SK-N-SH treated with all-trans-retinoic acid at 6 μM for 48 hours (cell line): ENCODE measurements at regions not wholly inside any gene's neighbourhood (a gene's known extent, or its start where the extent isn't known, plus 50 kb on each side); places are given as distances from the start of the nearest gene placed in this dataset.

ENCODE experiments used
- ATAC-seq: fragments of 200-7000 bp; cut with Tn5 transposase; 3 replicates; pipeline ENCODE4 v1.9.1; 2020; ENCODE audit warnings: mild to moderate bottlenecking, moderate library complexity
- ARNTL ChIP-seq: fragments of 450-650 bp; formaldehyde crosslinking; IDR thresholded peaks from 2 replicates; pipeline ENCODE4 v1.5.0; 2020; ENCODE audit warnings: low read depth, mild to moderate bottlenecking, moderate library complexity, borderline replicate concordance
- BACH2 ChIP-seq: fragments of 250-450 bp; sonication (Bioruptor Pico); IDR thresholded peaks from 2 replicates; pipeline ENCODE4 v1.9.0; 2021; ENCODE audit warnings: mild to moderate bottlenecking, borderline replicate concordance
- CREB5 ChIP-seq: fragments of 250-450 bp; sonication (Bioruptor Pico); IDR thresholded peaks from 2 replicates; pipeline ENCODE4 v1.5.1; 2020; ENCODE audit warnings: low read depth, mild to moderate bottlenecking, moderate library complexity
- CSDC2 ChIP-seq: fragments of 250-450 bp; sonication (Bioruptor Pico); IDR thresholded peaks from 2 replicates; pipeline ENCODE4 v1.5.0; 2020; ENCODE audit warnings: mild to moderate bottlenecking, moderate library complexity
- CSRNP3 ChIP-seq: fragments of 250-450 bp; sonication (Bioruptor Pico); IDR thresholded peaks from 2 replicates; pipeline ENCODE4 v1.5.1; 2021; ENCODE audit warnings: mild to moderate bottlenecking, moderate library complexity
- ESRRG ChIP-seq: fragments of 250-450 bp; sonication (Bioruptor Pico); IDR thresholded peaks from 2 replicates; pipeline ENCODE4 v1.6.1; 2021; ENCODE audit warnings: mild to moderate bottlenecking
- GLIS3 ChIP-seq: fragments of 250-450 bp; sonication (Bioruptor Pico); IDR thresholded peaks from 2 replicates; pipeline ENCODE4 v1.5.0; 2020; ENCODE audit warnings: mild to moderate bottlenecking, moderate library complexity
- ISL1 ChIP-seq: fragments of 250-450 bp; sonication (Bioruptor Pico); IDR thresholded peaks from 2 replicates; pipeline ENCODE4 v2.1.2; 2022; ENCODE audit warnings: mild to moderate bottlenecking, moderate library complexity
- POU6F1 ChIP-seq: fragments of 250-450 bp; sonication (Bioruptor Pico); IDR thresholded peaks from 2 replicates; pipeline ENCODE4 v1.8.0; 2021; ENCODE audit warnings: low read depth, mild to moderate bottlenecking, moderate library complexity, borderline replicate concordance
- PPARA ChIP-seq: fragments of 250-450 bp; sonication (Bioruptor Pico); IDR thresholded peaks from 2 replicates; pipeline ENCODE4 v1.5.0; 2020; ENCODE audit warnings: mild to moderate bottlenecking, borderline replicate concordance
- RARB ChIP-seq: fragments of 250-450 bp; sonication (Bioruptor Pico); IDR thresholded peaks from 2 replicates; pipeline ENCODE4 v1.8.0; 2021; ENCODE audit warnings: mild to moderate bottlenecking, moderate library complexity
- SNAI2 ChIP-seq: fragments of 250-450 bp; sonication (Bioruptor Pico); IDR thresholded peaks from 2 replicates; pipeline ENCODE4 v1.5.0; 2020; ENCODE audit warnings: mild to moderate bottlenecking, moderate library complexity
- TCF4 ChIP-seq: fragments of 250-450 bp; sonication (Bioruptor Pico); IDR thresholded peaks from 2 replicates; pipeline ENCODE4 v1.8.0; 2021; ENCODE audit warnings: mild to moderate bottlenecking, moderate library complexity, borderline replicate concordance
- TSHZ2 ChIP-seq: fragments of 250-450 bp; sonication (Bioruptor Pico); IDR thresholded peaks from 2 replicates; pipeline ENCODE4 v1.5.0; 2020; ENCODE audit warnings: mild to moderate bottlenecking, moderate library complexity
- ZC3H10 ChIP-seq: fragments of 250-450 bp; sonication (Bioruptor Pico); IDR thresholded peaks from 2 replicates; pipeline ENCODE4 v1.5.1; 2021; ENCODE audit warnings: mild to moderate bottlenecking, moderate library complexity
- ZFP3 ChIP-seq: fragments of 250-450 bp; sonication (Bioruptor Pico); IDR thresholded peaks from 2 replicates; pipeline ENCODE4 v1.5.0; 2020; ENCODE audit warnings: mild to moderate bottlenecking, moderate library complexity
- ZFP30 ChIP-seq: fragments of 450-650 bp; formaldehyde crosslinking; IDR thresholded peaks from 2 replicates; pipeline ENCODE4 v1.5.0; 2022; ENCODE audit warnings: mild to moderate bottlenecking, moderate library complexity
- ZNF565 ChIP-seq: fragments of 450-650 bp; formaldehyde crosslinking; conservative IDR thresholded peaks from 2 replicates; pipeline ENCODE4 v1.5.0; 2020; ENCODE audit warnings: low read depth, mild to moderate bottlenecking, moderate library complexity
- ZNF8 ChIP-seq: fragments of 450-650 bp; formaldehyde crosslinking; IDR thresholded peaks from 2 replicates; pipeline ENCODE4 v1.5.0; 2020; ENCODE audit warnings: mild to moderate bottlenecking, moderate library complexity

- no peak for ATAC-seq
- no peak for TF ChIP-seq CSRNP3
- no peak for TF ChIP-seq BACH2 (CRISPR knock-in tag)
- TF ChIP-seq TCF4 (CRISPR knock-in tag) = no peak
- TF ChIP-seq ZFP30 (CRISPR knock-in tag) = no peak
- TF ChIP-seq CREB5 = no peak
- no peak for TF ChIP-seq CSDC2 (CRISPR knock-in tag)
- TF ChIP-seq ZNF8 (CRISPR knock-in tag) = no peak
- TF ChIP-seq ISL1 (CRISPR knock-in tag) = no peak
- TF ChIP-seq SNAI2 (CRISPR knock-in tag) = no peak
- TF ChIP-seq ESRRG (CRISPR knock-in tag) = no peak
- TF ChIP-seq GLIS3 (CRISPR knock-in tag) = no peak
- TF ChIP-seq ARNTL (CRISPR knock-in tag) = no peak
- no peak for TF ChIP-seq ZFP3 (CRISPR knock-in tag)
- no peak for TF ChIP-seq PPARA (CRISPR knock-in tag)
- no peak for TF ChIP-seq ZNF565 (CRISPR knock-in tag)
- TF ChIP-seq ZC3H10 = no peak
Measured at GRCh38 chr13:22079961-22080360, 409.1 kb downstream of the FGF9 start.

- no peak for TF ChIP-seq CSRNP3
- TF ChIP-seq ZFP30 (CRISPR knock-in tag) = no peak
- TF ChIP-seq GLIS3 (CRISPR knock-in tag) = no peak
- no peak for TF ChIP-seq BACH2 (CRISPR knock-in tag)
- no peak for TF ChIP-seq SNAI2 (CRISPR knock-in tag)
- TF ChIP-seq ZFP3 (CRISPR knock-in tag) = no peak
- TF ChIP-seq ARNTL (CRISPR knock-in tag) = no peak
- TF ChIP-seq ISL1 (CRISPR knock-in tag) = no peak
- no peak for TF ChIP-seq ZNF565 (CRISPR knock-in tag)
- TF ChIP-seq RARB (CRISPR knock-in tag) = no peak
- ATAC-seq = no peak
Measured at GRCh38 chr13:22080832-22081231, 410.0 kb downstream of the FGF9 start.

- no peak for TF ChIP-seq TCF4 (CRISPR knock-in tag)
- no peak for TF ChIP-seq CREB5
- TF ChIP-seq ZFP30 (CRISPR knock-in tag) = no peak
- no peak for TF ChIP-seq TSHZ2 (CRISPR knock-in tag)
- TF ChIP-seq ZFP3 (CRISPR knock-in tag) = no peak
- TF ChIP-seq ZC3H10 = no peak
- no peak for TF ChIP-seq SNAI2 (CRISPR knock-in tag)
- no peak for TF ChIP-seq ESRRG (CRISPR knock-in tag)
- no peak for TF ChIP-seq POU6F1 (CRISPR knock-in tag)
- TF ChIP-seq BACH2 (CRISPR knock-in tag) = no peak
- ATAC-seq = no peak
Measured at GRCh38 chr13:22081430-22081829, 410.6 kb downstream of the FGF9 start.
